GM23338 (cell line): ENCODE measurements at regions not wholly inside any gene's neighbourhood (a gene's known extent, or its start where the extent isn't known, plus 50 kb on each side); places are given as distances from the start of the nearest gene placed in this dataset.

ENCODE experiments used
- ATAC-seq: fragments of 200-7000 bp; cut with Tn5 transposase; 3 replicates; pipeline ENCODE4 v1.9.1; 2020
- DNase-seq: peaks from one replicate; pipeline ENCODE4 v3.0.0-alpha.2; 2015; ENCODE audit warnings: low spot score
- H2AFZ ChIP-seq: fragments of 200-600 bp; sonication (generic); 2 replicates; pipeline ENCODE4 v1.8.0; 2016; ENCODE audit warnings: antibody characterized with exemption, mild to moderate bottlenecking, moderate library complexity
- H3F3A ChIP-seq: fragments of 200-600 bp; sonication (generic); replicated peaks from 2 replicates; pipeline ENCODE4 v1.8.0; 2017; ENCODE audit warnings: antibody characterized with exemption, mixed run types, low read depth
- H3K27ac ChIP-seq: fragments of 200-600 bp; sonication (generic); 2 replicates; pipeline ENCODE4 v1.6.1; 2016; ENCODE audit warnings: low read depth
- H3K27me3 ChIP-seq: fragments of 200-600 bp; sonication (generic); 2 replicates; pipeline ENCODE4 v1.8.0; 2016; ENCODE audit warnings: mild to moderate bottlenecking, mixed run types, moderate library complexity; ENCODE audit not compliant: insufficient read depth
- H3K36me3 ChIP-seq: fragments of 200-600 bp; sonication (generic); 2 replicates; pipeline ENCODE4 v1.8.0; 2016; ENCODE audit warnings: mild to moderate bottlenecking; ENCODE audit not compliant: insufficient read depth
- H3K4me1 ChIP-seq: fragments of 200-600 bp; sonication (generic); 2 replicates; pipeline ENCODE4 v1.8.0; 2016; ENCODE audit warnings: mild to moderate bottlenecking, moderate library complexity; ENCODE audit not compliant: insufficient read depth
- H3K4me2 ChIP-seq: fragments of 200-600 bp; sonication (generic); 2 replicates; pipeline ENCODE4 v1.7.1; 2017; ENCODE audit warnings: mixed run types
- H3K4me3 ChIP-seq: fragments of 200-600 bp; sonication (generic); 2 replicates; pipeline ENCODE4 v1.6.1; 2016; ENCODE audit warnings: mixed run types
- H3K79me2 ChIP-seq: fragments of 200-600 bp; sonication (generic); replicated peaks from 2 replicates; pipeline ENCODE4 v1.8.0; 2017; ENCODE audit warnings: mild to moderate bottlenecking; ENCODE audit not compliant: insufficient read depth
- H3K9me2 ChIP-seq: fragments of 200-600 bp; sonication (generic); 2 replicates; pipeline ENCODE4 v1.8.0; 2017; ENCODE audit not compliant: insufficient read depth
- H4K20me1 ChIP-seq: fragments of 200-600 bp; sonication (generic); replicated peaks from 2 replicates; pipeline ENCODE4 v1.8.0; 2017; ENCODE audit warnings: mild to moderate bottlenecking; ENCODE audit not compliant: insufficient read depth
- H3K27ac Mint-ChIP-seq: 2 replicates; pipeline ENCODE4 v1.8.0; 2020; ENCODE audit warnings: inconsistent platforms, mild to moderate bottlenecking, moderate library complexity, mixed read lengths
- H3K27me3 Mint-ChIP-seq: 3 replicates; pipeline ENCODE4 v1.8.0; 2022; ENCODE audit warnings: low read depth, mild to moderate bottlenecking, moderate library complexity, mixed read lengths, inconsistent platforms; ENCODE audit not compliant: insufficient read depth, poor library complexity
- H3K36me3 Mint-ChIP-seq: 3 replicates; pipeline ENCODE4 v1.8.0; 2021; ENCODE audit warnings: low read depth, mild to moderate bottlenecking, inconsistent platforms, moderate library complexity, mixed read lengths
- H3K4me1 Mint-ChIP-seq: 3 replicates; pipeline ENCODE4 v1.8.0; 2020; ENCODE audit warnings: mild to moderate bottlenecking, inconsistent platforms, mixed read lengths
- H3K4me3 Mint-ChIP-seq: 3 replicates; pipeline ENCODE4 v1.8.0; 2021; ENCODE audit warnings: moderate library complexity, mild to moderate bottlenecking, inconsistent platforms, mixed read lengths
- H3K9me3 Mint-ChIP-seq: 3 replicates; pipeline ENCODE4 v1.8.0; 2020; ENCODE audit warnings: moderate library complexity, mild to moderate bottlenecking, inconsistent platforms, mixed read lengths
- CREB1 ChIP-seq: fragments of 250-450 bp; sonication (Bioruptor Pico); IDR thresholded peaks from 2 replicates; pipeline ENCODE4 v1.5.0; 2020; ENCODE audit warnings: low read depth, mild to moderate bottlenecking, moderate library complexity
- CTCF ChIP-seq, 2 experiments: fragments of 200-600 bp in 1 of 2; sonication (generic) in 1 of 2; conservative IDR thresholded peaks; 2 replicates each; pipeline versions ENCODE4 v1.5.1 to v1.6.1; 2016 to 2017; ENCODE audit warnings: antibody characterized with exemption in 2 of 2, low read depth in 2 of 2, mild to moderate bottlenecking in 2 of 2, moderate library complexity in 1 of 2
- ETS1 ChIP-seq: IDR thresholded peaks from 2 replicates; pipeline ENCODE4 v1.6.1; 2016; ENCODE audit warnings: antibody characterized with exemption
- EZH2phosphoT487 ChIP-seq: fragments of 200-600 bp; sonication (generic); IDR thresholded peaks from one replicate; pipeline ENCODE4 v1.8.1; 2018; ENCODE audit warnings: antibody characterized with exemption; ENCODE audit not compliant: unreplicated experiment
- NANOG ChIP-seq: IDR thresholded peaks from 2 replicates; pipeline ENCODE4 v1.6.1; 2016; ENCODE audit warnings: antibody characterized with exemption, borderline replicate concordance
- POLR2AphosphoS5 ChIP-seq: IDR thresholded peaks from 2 replicates; pipeline ENCODE4 v1.6.1; 2016; ENCODE audit warnings: antibody characterized with exemption, low read depth
- REST ChIP-seq: IDR thresholded peaks from one replicate; pipeline ENCODE4 v1.6.1; 2018; ENCODE audit warnings: antibody characterized with exemption; ENCODE audit not compliant: unreplicated experiment
- STAT1 ChIP-seq: IDR thresholded peaks from one replicate; pipeline ENCODE4 v1.6.1; 2016; ENCODE audit warnings: antibody characterized with exemption; ENCODE audit not compliant: unreplicated experiment
- ZNF114 ChIP-seq: fragments of 250-450 bp; sonication (Bioruptor Pico); IDR thresholded peaks from 2 replicates; pipeline ENCODE4 v1.5.0; 2020; ENCODE audit warnings: mild to moderate bottlenecking, moderate library complexity
- ZNF331 ChIP-seq: fragments of 250-450 bp; sonication (Bioruptor Pico); IDR thresholded peaks from 2 replicates; pipeline ENCODE4 v1.5.0; 2020; ENCODE audit warnings: low read depth, mild to moderate bottlenecking, moderate library complexity
- ZNF462 ChIP-seq: fragments of 250-450 bp; sonication (Bioruptor Pico); IDR thresholded peaks from 2 replicates; pipeline ENCODE4 v1.5.0; 2020; ENCODE audit warnings: mild to moderate bottlenecking, moderate library complexity

GRCh38 chr14:98514016-98514415, 758.0 kb downstream of the BCL11B start:
- H4K20me1 ChIP-seq, result no peaks in the 10 kb centered on the region
- no peak for ATAC-seq
- Mint-ChIP-seq H3K27ac (no peak overlapping the region), H3K4me3 (no peak overlapping the region), H3K4me1 (peaks cover 16% of the 10 kb centered on the region), H3K27me3 (peaks cover 2% of the 10 kb centered on the region), H3K9me3 (no peaks in the 10 kb centered on the region; the same call in 1 of the 3 replicates), H3K36me3 (no peaks in the 10 kb centered on the region)
- DNase-seq, result no peak
- TF ChIP-seq POLR2AphosphoS5, result no peak
- no peak for TF ChIP-seq STAT1
- TF ChIP-seq NANOG, result no peak
- no peak for TF ChIP-seq ETS1
- no peak for TF ChIP-seq CTCF (conservative IDR thresholded peaks at IDR 0.05; ENCODE audit: low read depth in 2 of 2)
- no peak for TF ChIP-seq CREB1 (CRISPR knock-in tag)
- no peak for TF ChIP-seq REST
- TF ChIP-seq ZNF331, result no peak
- H3K27ac ChIP-seq, result no peak overlapping the region
- no peaks in the 10 kb centered on the region for H3K9me2 ChIP-seq
- no peak overlapping the region for H3K4me2 ChIP-seq
- no peaks in the 10 kb centered on the region; the same call in 1 of the 2 replicates for H3K4me1 ChIP-seq
- H2AFZ ChIP-seq, result no peak overlapping the region
- H3F3A ChIP-seq, result no peaks in the 10 kb centered on the region
- H3K27me3 ChIP-seq, result no peaks in the 10 kb centered on the region
- no peak overlapping the region for H3K4me3 ChIP-seq
- H3K79me2 ChIP-seq, result no peaks in the 10 kb centered on the region
- no peaks in the 10 kb centered on the region for H3K36me3 ChIP-seq

GRCh38 chr14:98536256-98536655, 735.7 kb downstream of the BCL11B start:
- H3K36me3 Mint-ChIP-seq, result 0 out of 3 replicates have a peak, but pooled peaks cover 4% of the 10 kb centered on the region
- DNase-seq (no peak), ATAC-seq (no peak)
- Histone ChIP-seq H3K27ac (no peak overlapping the region), H3K4me1 (peaks cover 10% of the 10 kb centered on the region), H3K4me3 (no peak overlapping the region), H2AFZ (no peak overlapping the region), H3F3A (no peaks in the 10 kb centered on the region), H4K20me1 (no peaks in the 10 kb centered on the region), H3K27me3 (no peaks in the 10 kb centered on the region), H3K9me2 (0 out of 2 replicates have a peak, but pooled peaks cover 2% of the 10 kb centered on the region), H3K79me2 (no peaks in the 10 kb centered on the region), H3K4me2 (no peak overlapping the region), H3K36me3 (no peaks in the 10 kb centered on the region)
- H3K4me3 Mint-ChIP-seq, result no peak overlapping the region
- H3K9me3 Mint-ChIP-seq, result peaks cover 7% of the 10 kb centered on the region; the same call in 2 of the 3 replicates
- peaks cover 9% of the 10 kb centered on the region for H3K4me1 Mint-ChIP-seq
- H3K27ac Mint-ChIP-seq, result no peak overlapping the region
- no peaks in the 10 kb centered on the region for H3K27me3 Mint-ChIP-seq
- TF ChIP-seq ZNF462 (CRISPR knock-in tag), result no peak
- TF ChIP-seq EZH2phosphoT487, result no peak
- no peak for TF ChIP-seq ZNF114 (CRISPR knock-in tag)
- TF ChIP-seq STAT1, result no peak
